Endothelial cell of umbilical vein (primary cell): ENCODE measurements at regions not wholly inside any gene's neighbourhood (a gene's known extent, or its start where the extent isn't known, plus 50 kb on each side); places are given as distances from the start of the nearest gene placed in this dataset.

Experiments
- EZH2 ChIP-seq: IDR thresholded peaks from 2 replicates; pipeline ENCODE4 v1.6.1; 2012; ENCODE audit warnings: borderline replicate concordance, low read depth, mild to moderate bottlenecking, moderate library complexity, low read length, inconsistent platforms; ENCODE audit not compliant: severe bottlenecking
- TF ChIP-seq, protein P1 (sequence below), 2 donors: IDR thresholded peaks; 1 replicate in 1 of 2; 2 replicates in 1 of 2; pipeline ENCODE4 v1.5.1; 2011; ENCODE audit warnings: low read length in 2 of 2, mild to moderate bottlenecking in 2 of 2, moderate library complexity in 2 of 2, control low read depth in 1 of 2, inconsistent platforms in 1 of 2, low read depth in 1 of 2; ENCODE audit not compliant: insufficient read depth in 1 of 2; ENCODE audit errors: extremely low read depth in 1 of 2

- TF ChIP-seq, protein P1, sequence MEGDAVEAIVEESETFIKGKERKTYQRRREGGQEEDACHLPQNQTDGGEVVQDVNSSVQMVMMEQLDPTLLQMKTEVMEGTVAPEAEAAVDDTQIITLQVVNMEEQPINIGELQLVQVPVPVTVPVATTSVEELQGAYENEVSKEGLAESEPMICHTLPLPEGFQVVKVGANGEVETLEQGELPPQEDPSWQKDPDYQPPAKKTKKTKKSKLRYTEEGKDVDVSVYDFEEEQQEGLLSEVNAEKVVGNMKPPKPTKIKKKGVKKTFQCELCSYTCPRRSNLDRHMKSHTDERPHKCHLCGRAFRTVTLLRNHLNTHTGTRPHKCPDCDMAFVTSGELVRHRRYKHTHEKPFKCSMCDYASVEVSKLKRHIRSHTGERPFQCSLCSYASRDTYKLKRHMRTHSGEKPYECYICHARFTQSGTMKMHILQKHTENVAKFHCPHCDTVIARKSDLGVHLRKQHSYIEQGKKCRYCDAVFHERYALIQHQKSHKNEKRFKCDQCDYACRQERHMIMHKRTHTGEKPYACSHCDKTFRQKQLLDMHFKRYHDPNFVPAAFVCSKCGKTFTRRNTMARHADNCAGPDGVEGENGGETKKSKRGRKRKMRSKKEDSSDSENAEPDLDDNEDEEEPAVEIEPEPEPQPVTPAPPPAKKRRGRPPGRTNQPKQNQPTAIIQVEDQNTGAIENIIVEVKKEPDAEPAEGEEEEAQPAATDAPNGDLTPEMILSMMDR (IDR thresholded peaks at IDR 0.05; ENCODE audit: extremely low read depth in 1 of 2, insufficient read depth in 1 of 2, low read depth in 1 of 2, low read length in 2 of 2) = no peak
- TF ChIP-seq EZH2 = no peak
These were observed 161.7 kb upstream of the LYZL2 start for GRCh38 chr10:30791197-30791611.
